NCI-H510A treated with DMSO at 0.1 percent for 48 hours (cell line): ENCODE measurements at regions not wholly inside any gene's neighbourhood (a gene's known extent, or its start where the extent isn't known, plus 50 kb on each side); places are given as distances from the start of the nearest gene placed in this dataset.
A peak's percentile ranks its signal among the peaks of the same experiment; 100 is the strongest.

Experiments used
- DNase-seq: peaks from one replicate; lab custom pipeline; 2025; lab: John Stamatoyannopoulos, UW

- peak; percentile 85 for DNase-seq
Observed at GRCh38 chr1:84090447-84091245, 53.4 kb upstream of the PRKACB start.

GRCh38 chr1:84089867-84090266 is 54.2 kb upstream of the PRKACB start:
- no peak for DNase-seq

- DNase-seq = peak; percentile 12
Observed at GRCh38 chr1:84089465-84089864, 54.6 kb upstream of the PRKACB start.

- DNase-seq = no peak
Observed at GRCh38 chr1:84086616-84087015, 57.5 kb upstream of the PRKACB start.

- DNase-seq = no peak
Observed at GRCh38 chr1:84086189-84086588, 57.9 kb upstream of the PRKACB start.

GRCh38 chr1:84083307-84083706 is 60.8 kb upstream of the PRKACB start:
- DNase-seq = no peak

GRCh38 chr1:84078842-84079202 is 65.2 kb upstream of the PRKACB start:
- DNase-seq = no peak

- peak; percentile 73 for DNase-seq
Observed at GRCh38 chr1:84078108-84078841, 65.8 kb upstream of the PRKACB start.

- peak; percentile 94 for DNase-seq
Observed at GRCh38 chr1:84077476-84078107, 66.5 kb upstream of the PRKACB start.

- no peak for DNase-seq
Observed at GRCh38 chr1:84073266-84073665, 70.8 kb upstream of the PRKACB start.

GRCh38 chr1:84069236-84069845 is 70.4 kb upstream of the TTLL7 start:
- DNase-seq = peak; percentile 28

- no peak for DNase-seq
Observed at GRCh38 chr1:84062496-84062895, 63.6 kb upstream of the TTLL7 start.

- no peak for DNase-seq
Observed at GRCh38 chr1:84061336-84061735, 62.4 kb upstream of the TTLL7 start.

- peak; percentile 30 for DNase-seq
Observed at GRCh38 chr1:84060781-84061180, 61.8 kb upstream of the TTLL7 start.

- no peak for DNase-seq
Observed at GRCh38 chr1:84048820-84049219, 49.9 kb upstream of the TTLL7 start.
